ENCODE measurements at regions not wholly inside any gene's neighbourhood (a gene's known extent, or its start where the extent isn't known, plus 50 kb on each side); places are given as distances from the start of the nearest gene placed in this dataset.
"Not testable (repeated sequence)": the region's sequence is repeated elsewhere in the genome, so short reads cannot be mapped to it uniquely, and the experiment has no call there.

DNA sequence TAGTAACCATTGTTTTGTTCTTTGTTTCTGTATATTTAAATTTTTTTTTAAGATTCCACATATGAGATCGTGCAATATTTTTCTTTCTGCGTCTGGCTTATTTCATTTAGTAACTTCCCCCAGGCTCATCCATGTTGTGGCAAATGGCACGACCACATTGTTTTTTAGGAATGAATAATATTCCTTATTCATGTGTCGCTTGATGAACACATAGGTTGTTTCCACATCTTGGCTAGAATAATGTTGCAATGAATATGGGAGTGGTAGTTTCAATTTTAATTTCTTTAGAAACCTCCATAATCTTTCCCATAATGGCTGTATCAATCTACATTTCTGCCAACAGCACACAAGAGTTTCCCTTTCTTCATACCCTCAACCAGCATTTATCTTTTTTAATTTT is 166.8 kb upstream of the NR3C2 start:
- no peak for DNase-seq

DNA sequence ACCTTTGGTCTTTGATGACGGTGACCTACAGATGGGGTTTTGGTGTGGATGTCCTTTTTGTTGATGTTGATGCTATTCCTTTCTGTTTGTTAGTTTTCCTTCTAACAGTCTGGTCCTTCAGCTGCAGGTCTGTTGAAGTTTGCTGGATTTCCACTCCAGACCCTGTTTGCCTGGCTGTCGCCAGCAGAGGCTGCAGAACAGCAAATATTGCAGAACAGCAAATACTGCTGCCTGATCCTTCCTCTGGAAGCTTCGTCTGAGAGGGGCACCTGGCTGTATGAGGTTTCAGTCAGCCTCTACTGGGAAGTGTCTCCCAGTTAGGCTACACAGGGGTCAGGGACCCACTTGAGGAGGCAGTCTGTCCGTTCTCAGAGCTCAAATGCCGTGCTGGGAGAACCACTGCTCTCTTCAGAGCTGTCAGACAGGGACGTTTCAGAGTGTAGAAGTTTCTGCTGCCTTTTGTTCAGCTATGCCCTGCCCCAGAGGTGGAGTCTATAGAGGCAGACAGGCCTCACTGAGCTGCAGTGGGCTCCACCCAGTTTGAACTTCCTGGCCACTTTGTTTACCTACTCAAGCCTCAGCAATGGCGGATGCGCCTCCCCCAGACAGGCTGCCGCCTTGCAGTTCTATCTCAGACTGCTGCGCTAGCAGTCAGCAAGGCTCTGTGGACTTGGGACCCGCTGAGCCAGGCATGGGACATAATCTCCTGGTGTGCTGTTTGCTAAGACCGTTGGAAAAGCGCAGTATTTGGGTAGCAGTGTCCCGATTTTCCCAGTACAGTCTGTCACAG is 156.4 kb upstream of the NR3C2 start:
- not testable (repeated sequence) for DNase-seq

DNA sequence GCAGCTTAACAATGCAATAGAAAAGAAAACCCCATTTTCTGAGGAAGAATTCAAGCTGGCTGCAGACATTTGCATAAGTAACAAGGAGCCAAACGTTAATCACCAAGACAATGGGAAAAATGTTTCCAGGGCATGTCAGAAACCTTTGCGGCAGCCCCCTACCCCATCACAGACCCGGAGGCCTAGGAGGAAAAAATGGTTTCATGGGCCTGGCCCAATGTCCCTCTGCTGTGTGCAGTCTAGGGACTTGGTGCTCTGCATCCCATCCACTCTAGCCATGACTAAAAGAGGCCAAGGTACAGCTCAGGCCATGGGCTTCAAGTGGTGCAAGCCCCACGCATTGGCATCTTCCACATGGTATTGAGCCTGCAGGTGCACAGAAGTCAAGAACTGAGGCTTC is 147.0 kb upstream of the NR3C2 start:
- no peak for DNase-seq

GRCh38 chr4:148575577-148575976 is 133.4 kb upstream of the NR3C2 start:
- no peak for DNase-seq

DNA sequence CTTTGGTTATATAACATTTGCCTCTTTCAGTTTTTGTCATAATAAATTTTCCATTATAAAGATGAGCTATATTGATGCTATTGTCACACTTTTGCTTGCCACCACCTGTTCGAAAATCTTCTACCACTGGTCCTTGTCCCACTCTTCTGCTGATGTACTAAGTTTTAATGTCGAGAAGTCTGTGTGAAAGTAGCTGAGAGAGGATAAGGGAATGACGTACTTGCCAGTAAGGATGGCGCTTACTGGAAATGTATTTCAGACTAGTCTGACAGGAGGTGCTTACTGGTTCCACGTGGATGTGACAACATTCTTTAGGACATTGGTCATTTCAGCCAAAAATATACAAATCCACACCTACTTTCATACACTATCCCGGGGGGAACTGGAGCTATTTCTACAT is 132.7 kb upstream of the NR3C2 start:
- no peak for DNase-seq

DNA sequence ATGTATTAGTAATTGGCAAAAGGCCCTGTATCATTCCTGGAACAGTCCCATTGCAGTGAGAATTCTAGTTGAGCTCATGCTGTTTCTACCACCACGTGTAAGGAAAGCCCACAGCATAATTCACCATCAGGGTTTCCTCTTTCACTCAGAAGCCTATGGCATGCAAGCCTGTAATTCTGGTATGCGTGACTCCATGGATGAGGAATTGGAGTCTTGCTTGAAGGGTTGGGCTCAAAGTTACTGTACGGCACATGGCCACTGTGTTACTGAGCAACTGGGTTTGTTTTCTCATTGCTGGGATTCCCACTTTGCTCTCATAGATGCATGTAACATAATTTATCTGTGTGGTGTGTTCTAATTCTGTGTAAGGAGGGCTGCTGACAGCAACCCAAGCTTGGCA is 132.3 kb upstream of the NR3C2 start:
- no peak for DNase-seq

DNA sequence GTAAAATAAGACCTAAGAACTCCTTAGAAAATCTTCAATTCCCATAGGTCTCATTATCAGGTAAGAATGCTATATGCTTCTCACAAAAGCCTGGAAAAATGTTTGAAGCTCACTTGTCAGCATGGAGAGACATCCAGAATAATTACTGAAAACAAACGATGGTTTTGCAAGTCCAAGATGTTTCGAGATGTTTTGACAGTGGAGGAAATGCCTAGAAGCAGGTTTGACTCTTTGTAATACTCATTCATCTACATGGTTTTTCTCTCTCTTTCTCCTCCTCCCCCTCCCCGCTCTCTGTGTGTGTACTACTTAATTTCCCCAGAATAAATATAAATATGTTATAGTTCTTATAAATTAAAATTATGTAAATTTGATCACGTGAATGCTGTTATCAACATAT is 131.9 kb upstream of the NR3C2 start:
- no peak for DNase-seq

DNA sequence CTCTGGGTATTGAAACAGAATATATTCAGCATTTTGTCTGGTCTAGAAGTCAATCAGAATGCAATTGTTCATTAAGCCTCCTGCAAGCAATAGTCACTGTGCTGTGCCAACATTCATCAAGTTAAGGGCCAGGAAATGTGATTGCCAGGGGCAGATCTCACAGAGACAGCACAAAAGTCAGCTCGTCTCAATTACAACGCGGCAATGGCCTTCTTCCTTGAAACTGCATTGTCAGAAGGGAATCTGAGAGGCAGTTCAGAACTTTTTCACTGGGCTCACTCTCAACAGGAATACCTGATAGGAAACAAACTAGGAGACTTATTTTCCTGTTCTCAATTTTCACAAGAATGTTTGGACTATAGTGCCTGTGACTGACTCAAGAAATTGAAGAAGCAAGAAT is 131.1 kb upstream of the NR3C2 start:
- no peak for DNase-seq

GRCh38 chr4:148565801-148566200 is 123.6 kb upstream of the NR3C2 start:
- no peak for DNase-seq

DNA sequence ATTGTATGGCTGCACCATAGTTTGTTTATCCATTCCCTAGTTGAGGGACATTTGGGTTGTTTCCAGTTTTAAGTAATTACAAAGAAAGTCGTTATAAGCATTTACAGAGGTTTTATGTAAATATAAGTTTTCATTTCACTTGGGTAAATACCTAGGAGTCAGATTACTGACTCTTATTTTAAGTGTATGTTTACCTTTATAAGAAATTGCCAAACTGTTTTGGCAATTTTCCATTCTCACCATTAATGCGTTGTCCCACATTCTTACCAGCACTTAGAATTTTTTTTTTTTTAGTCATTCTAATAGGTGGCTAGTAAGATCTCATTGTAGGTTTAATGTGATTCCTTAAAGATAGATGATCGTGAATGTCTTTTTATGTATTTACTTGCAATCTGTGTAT is 121.5 kb upstream of the NR3C2 start:
- DNase-seq = no peak

DNA sequence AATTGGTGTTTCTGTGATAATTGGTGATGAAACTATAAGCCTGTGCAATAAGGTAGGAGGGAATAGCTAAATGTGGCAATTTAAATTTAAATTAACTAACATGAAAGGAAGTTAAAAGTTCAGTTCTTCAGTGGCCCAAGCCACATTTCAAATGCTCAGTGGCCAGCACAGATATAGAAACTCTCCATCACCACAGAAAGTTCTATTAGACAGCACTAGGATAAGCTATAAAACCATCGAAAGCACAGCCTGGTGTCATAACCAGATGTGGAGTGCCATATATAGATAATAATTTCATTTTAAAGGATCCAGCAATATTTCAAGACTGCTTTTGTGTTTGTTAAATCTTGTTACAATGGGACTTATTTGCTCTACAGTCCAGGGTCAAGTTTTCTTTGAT is 119.3 kb upstream of the NR3C2 start:
- DNase-seq = no peak

- DNase-seq = no peak
Observed at GRCh38 chr4:148557793-148558192, 115.6 kb upstream of the NR3C2 start.

- DNase-seq = no peak
Observed at GRCh38 chr4:148550788-148551187, 108.6 kb upstream of the NR3C2 start.

DNA sequence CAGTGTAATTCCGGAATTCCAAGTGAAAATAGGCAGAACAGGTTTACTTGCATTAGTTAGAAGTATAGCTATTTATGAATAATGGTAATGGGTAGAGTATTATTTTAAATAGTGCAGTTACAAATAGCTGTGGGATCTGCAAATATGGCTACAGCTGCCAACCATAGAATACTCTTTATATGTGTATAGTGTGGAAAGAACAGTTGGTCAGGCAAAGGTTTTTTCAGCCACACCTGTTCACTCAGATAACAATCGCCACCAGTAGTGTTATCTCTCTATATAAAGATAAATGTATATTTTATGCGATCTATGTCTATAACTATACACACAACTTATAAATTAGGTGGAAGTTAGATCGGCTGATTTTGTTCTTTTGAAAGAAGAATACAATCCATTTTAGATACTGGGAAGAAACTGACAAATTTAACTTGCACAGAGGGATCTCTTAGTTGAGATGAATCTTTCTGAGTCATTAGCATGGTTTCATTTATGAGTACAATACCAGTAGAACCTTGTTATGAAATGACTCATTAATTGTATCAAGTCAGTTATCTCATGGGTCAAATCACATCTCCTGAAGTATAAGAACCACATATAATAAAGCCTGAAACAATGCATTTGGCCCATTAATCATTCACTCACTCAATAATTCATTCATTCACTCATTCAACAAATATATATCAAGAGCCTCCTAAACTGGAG is 100.9 kb upstream of the NR3C2 start:
- no peak for DNase-seq

- no peak for DNase-seq
Observed at GRCh38 chr4:148540622-148541326, 98.6 kb upstream of the NR3C2 start.

DNA sequence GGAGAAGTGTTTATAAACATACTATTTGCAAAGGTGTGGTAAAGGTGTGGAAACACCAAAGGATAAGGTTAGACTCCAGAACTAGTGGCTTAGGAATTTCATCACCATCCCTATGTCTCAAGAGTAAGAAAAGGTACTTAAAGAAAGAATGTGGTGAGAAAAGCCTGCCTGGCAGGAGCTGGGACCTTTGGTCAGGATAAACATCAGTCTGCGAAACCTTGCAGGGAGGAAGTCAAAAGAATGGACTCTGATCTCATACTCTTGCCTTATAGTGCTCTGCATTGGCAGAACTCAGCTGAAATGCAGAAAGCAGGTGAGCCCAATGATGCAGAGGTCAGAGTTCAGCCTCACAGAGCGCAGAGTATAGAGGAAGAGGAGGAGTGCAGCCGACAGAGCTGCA is 97.2 kb upstream of the NR3C2 start:
- no peak for DNase-seq

GRCh38 chr4:148533851-148534250 is 91.6 kb upstream of the NR3C2 start:
- not testable (repeated sequence) for DNase-seq

- no peak for DNase-seq
Observed at GRCh38 chr4:148530114-148530513, 87.9 kb upstream of the NR3C2 start.

DNA sequence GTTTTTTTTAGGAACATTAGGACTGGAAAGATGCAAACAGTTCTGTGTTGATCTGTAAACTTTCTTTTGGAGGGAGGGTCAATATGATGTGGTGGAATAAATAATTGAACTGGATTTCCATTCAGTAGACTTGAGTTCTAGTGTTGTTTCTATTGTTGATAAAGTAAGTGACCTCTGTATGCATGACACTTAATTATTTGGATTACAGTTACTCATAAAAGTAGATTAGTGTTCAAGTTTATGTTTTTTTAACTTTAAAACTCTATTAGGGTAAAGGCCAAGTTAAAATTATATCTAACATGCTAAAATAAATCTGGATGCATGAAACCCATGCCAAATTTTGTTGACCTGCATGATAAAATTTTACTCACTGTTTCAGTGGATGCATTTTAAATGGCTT is 85.4 kb upstream of the NR3C2 start:
- DNase-seq = no peak

DNA sequence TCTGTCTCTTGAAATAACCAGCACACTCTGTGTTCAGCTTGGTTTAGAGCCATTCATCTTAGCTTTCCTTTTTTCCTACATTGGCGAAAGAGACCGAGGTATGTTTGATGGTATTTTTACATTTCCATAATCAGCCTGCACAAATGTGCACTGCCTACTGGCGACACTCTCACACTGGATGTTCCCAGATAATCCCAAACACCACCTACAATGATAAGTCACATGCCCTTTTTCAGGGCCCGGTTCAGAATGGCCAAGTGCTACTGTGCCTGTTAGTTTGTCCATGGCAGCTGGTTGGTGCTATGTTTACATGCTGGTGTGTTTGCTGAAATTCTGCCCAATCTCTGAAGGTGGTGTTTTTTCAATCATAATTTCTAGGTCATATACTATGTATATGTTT is 80.8 kb upstream of the NR3C2 start:
- DNase-seq = no peak

DNA sequence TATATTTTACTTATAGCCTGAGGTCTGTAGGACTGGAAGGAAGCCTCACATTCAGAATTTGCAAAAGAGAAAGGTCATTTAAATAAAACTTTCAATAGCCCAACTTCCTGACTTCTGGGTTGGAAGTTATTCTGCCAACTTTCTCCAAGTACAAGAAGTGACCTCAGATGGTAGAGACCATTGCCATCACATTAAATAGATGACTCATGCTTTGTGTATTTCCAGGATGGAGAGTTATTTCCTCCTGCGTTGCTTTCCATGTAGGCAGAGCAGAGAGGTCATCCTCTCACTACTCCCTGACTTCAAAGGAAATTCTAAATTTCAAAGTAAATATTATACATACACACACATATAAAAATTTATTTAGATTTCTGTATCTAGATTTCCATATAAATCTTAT is 73.0 kb upstream of the NR3C2 start:
- no peak for DNase-seq

DNA sequence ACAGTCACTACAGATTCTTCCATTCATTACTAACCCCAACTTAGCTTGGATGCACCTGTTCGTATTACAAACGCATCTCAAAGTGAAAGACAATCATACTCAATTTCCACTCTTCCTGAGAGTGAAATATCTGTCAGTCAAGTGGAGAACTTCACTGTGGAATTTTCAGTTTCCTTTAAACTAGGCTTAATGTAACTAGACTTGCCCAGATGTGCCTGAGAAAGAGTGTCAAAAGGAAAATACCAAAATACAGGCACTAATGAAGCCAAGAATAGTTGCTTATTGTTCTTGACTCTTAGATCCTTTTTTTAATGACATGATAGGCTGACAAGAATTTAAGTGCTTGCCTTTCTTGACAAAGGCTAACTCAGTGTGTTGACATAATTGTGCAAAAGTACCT is 72.4 kb upstream of the NR3C2 start:
- DNase-seq = no peak

- DNase-seq = no peak
Observed at GRCh38 chr4:148514041-148514440, 71.8 kb upstream of the NR3C2 start.

DNA sequence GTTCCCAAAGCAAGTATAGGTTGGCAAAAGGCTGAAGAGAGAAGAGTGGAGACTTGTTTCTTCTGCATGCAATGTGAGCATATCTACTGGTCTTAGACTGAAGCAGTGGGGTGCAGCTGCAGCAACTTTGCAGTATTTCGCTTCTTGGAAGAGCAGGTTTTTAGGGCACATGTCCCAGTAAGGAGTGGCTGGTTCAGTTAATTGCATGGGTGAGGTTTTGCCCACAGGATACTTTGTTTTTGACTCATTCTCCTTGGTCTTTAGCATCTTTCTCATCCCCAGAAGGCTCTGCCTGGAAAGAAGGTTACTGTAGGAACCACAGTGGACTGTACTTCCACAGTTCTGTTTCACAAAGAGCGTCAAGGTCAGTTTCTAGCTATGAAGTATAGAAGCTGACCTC is 68.0 kb upstream of the NR3C2 start:
- no peak for DNase-seq

All from NCI-H187 (cell line).